Naive B cell (primary cell): ENCODE measurements at regions not wholly inside any gene's neighbourhood (a gene's known extent, or its start where the extent isn't known, plus 50 kb on each side); places are given as distances from the start of the nearest gene placed in this dataset.

Experiments used
- ATAC-seq, 2 donors: fragments of 150-1000 bp; cut with Tn5 transposase; 2 replicates each; pipeline ENCODE4 v1.10.0; 2021; ENCODE audit warnings: low read depth in 2 of 2, mild to moderate bottlenecking in 2 of 2, moderate library complexity in 2 of 2
- DNase-seq: peaks from one replicate; pipeline ENCODE4 v3.0.0; 2022
- H3K27ac Mint-ChIP-seq, 6 donors: one replicate each; pipeline ENCODE4 v1.8.0; 2020 to 2022; ENCODE audit warnings: mild to moderate bottlenecking in 6 of 6, mixed read lengths in 6 of 6, moderate library complexity in 5 of 6, inconsistent platforms in 2 of 6
- H3K27me3 Mint-ChIP-seq, 3 donors: one replicate each; pipeline ENCODE4 v1.8.0; 2021 to 2022; ENCODE audit warnings: mixed read lengths in 3 of 3, mild to moderate bottlenecking in 1 of 3
- H3K36me3 Mint-ChIP-seq, 2 donors: one replicate each; pipeline ENCODE4 v1.8.0; 2020 to 2022; ENCODE audit warnings: mixed read lengths in 2 of 2, inconsistent platforms in 1 of 2, mild to moderate bottlenecking in 1 of 2
- H3K4me1 Mint-ChIP-seq, 3 donors: one replicate each; pipeline ENCODE4 v1.8.0; 2020 to 2022; ENCODE audit warnings: mixed read lengths in 3 of 3, inconsistent platforms in 1 of 3, mild to moderate bottlenecking in 1 of 3, moderate library complexity in 1 of 3
- H3K4me3 Mint-ChIP-seq, 8 donors: one replicate each; pipeline ENCODE4 v1.8.0; 2020 to 2022; ENCODE audit warnings: mild to moderate bottlenecking in 8 of 8, mixed read lengths in 8 of 8, moderate library complexity in 8 of 8, inconsistent platforms in 2 of 8
- H3K9me3 Mint-ChIP-seq, 7 donors: one replicate each; pipeline ENCODE4 v1.8.0; 2020 to 2022; ENCODE audit warnings: mixed read lengths in 7 of 7, mild to moderate bottlenecking in 5 of 7, inconsistent platforms in 2 of 7, moderate library complexity in 1 of 7

GRCh38 chr3:63746211-63746610 lies 72.9 kb upstream of the C3orf49 start:
- Mint-ChIP-seq H3K4me3 (no peak overlapping the region), H3K27me3 (peaks cover 0 to 8% (median 0%) of the 10 kb centered on the region in 3 donors), H3K36me3 (no peaks in the 10 kb centered on the region), H3K27ac (no peak overlapping the region), H3K4me1 (no peaks in the 10 kb centered on the region), H3K9me3 (peaks cover 6 to 19% (median 11%) of the 10 kb centered on the region in 7 donors)
- DNase-seq (no peak), ATAC-seq (no peak)

GRCh38 chr3:63751459-63751858 lies 67.6 kb upstream of the C3orf49 start:
- H3K9me3 Mint-ChIP-seq = peaks cover 6 to 19% (median 9%) of the 10 kb centered on the region in 7 donors
- H3K4me1 Mint-ChIP-seq = no peaks in the 10 kb centered on the region
- no peak for DNase-seq
- no peak for ATAC-seq
- H3K36me3 Mint-ChIP-seq = no peaks in the 10 kb centered on the region
- no peaks in the 10 kb centered on the region for H3K27me3 Mint-ChIP-seq
- H3K4me3 Mint-ChIP-seq = no peak overlapping the region
- H3K27ac Mint-ChIP-seq = no peak overlapping the region

DNA sequence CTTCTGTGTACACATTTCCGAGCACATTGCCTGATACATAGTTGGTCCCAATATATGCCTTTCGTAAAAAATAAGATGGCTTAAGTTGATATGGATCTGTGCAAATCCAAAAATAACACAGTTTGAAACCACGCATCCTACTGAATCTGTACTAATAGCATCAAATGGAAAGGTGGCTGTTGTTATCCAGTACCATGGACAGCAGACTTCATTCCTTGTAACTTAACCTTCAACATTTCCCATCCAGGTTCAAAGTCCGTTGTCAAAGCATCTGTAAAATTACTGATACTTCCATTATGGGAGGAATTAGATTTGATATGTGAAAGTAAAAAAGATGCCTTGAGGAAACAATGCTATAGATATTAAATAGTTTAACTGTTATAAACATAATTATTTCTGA lies 65.5 kb upstream of the C3orf49 start:
- Mint-ChIP-seq H3K4me1 (peaks cover 0 to 3% (median 0%) of the 10 kb centered on the region in 3 donors), H3K9me3 (peaks cover 0 to 9% (median 0%) of the 10 kb centered on the region in 7 donors), H3K27ac (no peak overlapping the region), H3K27me3 (no peaks in the 10 kb centered on the region), H3K4me3 (no peak overlapping the region), H3K36me3 (no peaks in the 10 kb centered on the region)
- ATAC-seq = no peak
- no peak for DNase-seq

DNA sequence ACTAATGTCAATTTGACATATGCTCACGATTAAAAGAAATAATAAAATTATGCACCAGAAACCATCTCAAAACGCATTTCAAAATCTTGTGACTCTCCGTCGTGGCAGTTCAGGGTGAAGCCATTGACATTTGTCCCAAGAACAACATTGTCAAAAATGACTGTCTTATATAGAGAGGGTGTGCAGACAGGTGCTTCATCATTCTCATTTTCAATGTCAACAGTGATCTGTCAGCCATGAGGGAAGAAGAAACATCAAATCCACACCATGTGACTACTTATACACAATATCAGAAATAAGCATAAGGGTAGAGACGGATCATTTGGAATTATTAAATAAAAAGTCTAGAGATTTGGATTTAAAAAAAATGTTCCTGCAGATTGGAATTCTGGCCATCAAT lies 65.1 kb upstream of the C3orf49 start:
- peaks cover 0 to 9% (median 0%) of the 10 kb centered on the region in 7 donors for H3K9me3 Mint-ChIP-seq
- no peaks in the 10 kb centered on the region for H3K36me3 Mint-ChIP-seq
- H3K27me3 Mint-ChIP-seq = no peaks in the 10 kb centered on the region
- H3K4me3 Mint-ChIP-seq = no peak overlapping the region
- ATAC-seq (no peak), DNase-seq (no peak)
- H3K4me1 Mint-ChIP-seq = peaks cover 0 to 3% (median 0%) of the 10 kb centered on the region in 3 donors
- H3K27ac Mint-ChIP-seq = no peak overlapping the region

GRCh38 chr3:63762180-63762579 lies 56.9 kb upstream of the C3orf49 start:
- ATAC-seq = no peak
- peaks cover 0 to 3% (median 0%) of the 10 kb centered on the region in 3 donors for H3K4me1 Mint-ChIP-seq

DNA sequence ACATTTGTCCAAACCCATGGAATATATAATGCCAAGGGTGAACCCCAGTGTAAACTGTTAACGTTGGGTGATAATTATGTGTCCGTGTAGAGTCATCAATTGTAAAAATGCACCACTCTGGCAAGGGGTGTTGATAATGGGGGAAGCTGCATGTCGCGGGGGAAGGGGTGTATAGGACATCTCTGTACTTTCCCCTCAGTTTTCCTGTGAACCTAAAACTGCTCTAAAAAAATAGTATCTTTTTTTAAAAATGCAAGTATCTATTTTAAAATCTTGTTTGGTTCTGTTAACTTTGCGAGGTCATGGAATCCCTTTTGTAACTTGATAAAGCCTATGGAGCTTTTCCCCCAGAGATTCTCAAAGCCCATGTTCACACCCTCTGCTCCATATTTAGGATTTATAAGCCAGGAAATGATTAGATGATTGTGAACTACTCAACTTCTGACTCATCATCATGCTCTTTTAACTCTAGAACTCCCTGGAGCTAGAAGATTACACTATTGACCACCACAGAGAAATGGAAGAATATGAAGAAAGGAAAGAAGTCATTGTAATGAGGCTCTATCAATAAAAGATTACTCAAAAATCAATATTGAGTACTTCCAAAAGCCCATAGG lies 56.1 kb upstream of the C3orf49 start:
- Mint-ChIP-seq H3K27ac (no peak overlapping the region), H3K36me3 (peaks cover 0 to 8% of the 10 kb centered on the region in 2 donors), H3K4me3 (no peak overlapping the region), H3K9me3 (peaks cover 0 to 11% (median 3%) of the 10 kb centered on the region in 7 donors), H3K4me1 (no peaks in the 10 kb centered on the region), H3K27me3 (peaks cover 0 to 15% (median 10%) of the 10 kb centered on the region in 3 donors)
- DNase-seq (no peak), ATAC-seq (no peak)

More at GRCh38 chr3:63762180-63762579, 56.9 kb upstream of the C3orf49 start:
- Mint-ChIP-seq H3K27ac (no peak overlapping the region), H3K9me3 (peaks cover 0 to 11% (median 3%) of the 10 kb centered on the region in 7 donors), H3K36me3 (peaks cover 0 to 8% of the 10 kb centered on the region in 2 donors), H3K4me3 (no peak overlapping the region), H3K27me3 (peaks cover 0 to 15% (median 10%) of the 10 kb centered on the region in 3 donors)
- DNase-seq = no peak

GRCh38 chr3:63764511-63764910 lies 54.6 kb upstream of the C3orf49 start:
- H3K27ac Mint-ChIP-seq = no peak overlapping the region
- H3K4me3 Mint-ChIP-seq = no peak overlapping the region
- peaks cover 0 to 8% of the 10 kb centered on the region in 2 donors for H3K36me3 Mint-ChIP-seq
- peaks cover 0 to 15% (median 10%) of the 10 kb centered on the region in 3 donors for H3K27me3 Mint-ChIP-seq
- DNase-seq (no peak), ATAC-seq (no peak)
- H3K4me1 Mint-ChIP-seq = no peaks in the 10 kb centered on the region
- H3K9me3 Mint-ChIP-seq = peaks cover 0 to 11% (median 3%) of the 10 kb centered on the region in 7 donors

GRCh38 chr3:63766261-63766660 lies 52.8 kb upstream of the C3orf49 start:
- no peak overlapping the region for H3K4me3 Mint-ChIP-seq
- H3K36me3 Mint-ChIP-seq = peaks cover 0 to 8% of the 10 kb centered on the region in 2 donors
- no peak for DNase-seq
- peaks cover 0 to 15% (median 10%) of the 10 kb centered on the region in 3 donors for H3K27me3 Mint-ChIP-seq
- ATAC-seq = no peak
- H3K27ac Mint-ChIP-seq = no peak overlapping the region
- H3K4me1 Mint-ChIP-seq = no peaks in the 10 kb centered on the region
- peaks cover 0 to 11% (median 3%) of the 10 kb centered on the region in 7 donors for H3K9me3 Mint-ChIP-seq

DNA sequence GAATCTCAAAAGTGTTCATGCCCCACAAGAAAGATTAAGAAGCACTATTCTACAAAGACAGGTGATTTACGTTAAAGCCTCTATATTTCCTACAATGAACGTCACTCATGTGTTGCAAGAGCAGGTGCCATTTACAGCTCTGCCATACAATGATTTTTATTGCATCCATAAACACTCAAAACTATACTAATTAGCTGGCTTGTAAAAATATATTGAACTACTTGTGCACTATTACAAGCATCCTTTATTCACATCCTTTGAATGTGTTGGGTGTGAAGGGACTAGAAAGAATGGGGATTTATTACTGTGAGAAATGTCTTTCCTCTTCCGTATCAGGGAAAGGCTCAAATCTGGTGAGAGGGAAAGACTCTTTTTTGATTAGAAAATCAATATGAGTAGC lies 50.7 kb upstream of the C3orf49 start:
- ATAC-seq (no peak), DNase-seq (no peak)
- Mint-ChIP-seq H3K4me3 (no peak overlapping the region), H3K27ac (no peak overlapping the region), H3K36me3 (peaks cover 0 to 8% of the 10 kb centered on the region in 2 donors), H3K9me3 (peaks cover 0 to 11% (median 3%) of the 10 kb centered on the region in 7 donors), H3K4me1 (no peaks in the 10 kb centered on the region), H3K27me3 (peaks cover 0 to 9% (median 5%) of the 10 kb centered on the region in 3 donors)

DNA sequence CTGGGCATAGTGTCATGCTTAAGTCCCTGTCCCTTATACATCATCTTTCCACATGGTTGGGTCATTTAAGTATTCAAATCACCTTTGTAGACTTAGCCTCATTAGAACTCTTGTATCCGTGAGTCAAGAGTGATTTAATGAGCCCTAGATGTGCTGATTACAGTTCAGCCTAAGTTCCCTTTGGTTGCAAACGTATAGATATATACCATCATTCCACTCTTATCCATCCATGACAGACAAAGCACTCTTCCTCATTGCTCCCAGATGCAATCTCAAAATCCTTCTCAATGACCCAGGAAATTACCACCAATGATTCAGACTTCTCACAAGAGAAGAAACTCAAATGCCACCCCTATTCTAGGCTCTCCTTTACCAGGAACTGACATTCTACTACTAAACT lies 50.2 kb upstream of the C3orf49 start:
- no peak for ATAC-seq
- H3K36me3 Mint-ChIP-seq = peaks cover 0 to 3% of the 10 kb centered on the region in 2 donors
- H3K4me1 Mint-ChIP-seq = no peaks in the 10 kb centered on the region
- no peak for DNase-seq
- H3K27ac Mint-ChIP-seq = no peak overlapping the region
- H3K9me3 Mint-ChIP-seq = peaks cover 0 to 11% (median 3%) of the 10 kb centered on the region in 7 donors
- H3K27me3 Mint-ChIP-seq = peaks cover 0 to 4% (median 0%) of the 10 kb centered on the region in 3 donors
- H3K4me3 Mint-ChIP-seq = no peak overlapping the region
